DOHH2 (cell line): ENCODE measurements at regions not wholly inside any gene's neighbourhood (a gene's known extent, or its start where the extent isn't known, plus 50 kb on each side); places are given as distances from the start of the nearest gene placed in this dataset.

Experiments
- H3F3A ChIP-seq: fragments of 200-600 bp; sonication (generic), shearing (Covaris generic); 2 replicates; pipeline ENCODE4 v1.6.0; 2016; ENCODE audit warnings: antibody characterized with exemption, mild to moderate bottlenecking; ENCODE audit not compliant: control insufficient read depth, insufficient read depth
- H3K27ac ChIP-seq: fragments of 200-600 bp; sonication (generic); 2 replicates; pipeline ENCODE4 v1.5.1; 2014; ENCODE audit warnings: low read depth, mild to moderate bottlenecking, low read length, moderate library complexity
- H3K27me3 ChIP-seq: fragments of 200-600 bp; sonication (generic); 2 replicates; pipeline ENCODE4 v1.6.1; 2014; ENCODE audit warnings: mild to moderate bottlenecking, low read length, mixed read lengths; ENCODE audit not compliant: control insufficient read depth
- H3K36me3 ChIP-seq: fragments of 200-600 bp; sonication (generic); 2 replicates; pipeline ENCODE4 v1.6.1; 2014; ENCODE audit warnings: mild to moderate bottlenecking, low read length, moderate library complexity, mixed read lengths; ENCODE audit not compliant: control insufficient read depth
- H3K4me1 ChIP-seq: fragments of 200-600 bp; sonication (generic); 2 replicates; pipeline ENCODE4 v1.6.1; 2014; ENCODE audit warnings: mild to moderate bottlenecking, low read length, mixed read lengths; ENCODE audit not compliant: control insufficient read depth
- H3K4me2 ChIP-seq: fragments of 200-600 bp; sonication (generic); 2 replicates; pipeline ENCODE4 v1.6.0; 2014; ENCODE audit warnings: mild to moderate bottlenecking, low read length, moderate library complexity
- H3K4me3 ChIP-seq: fragments of 200-600 bp; sonication (generic); 2 replicates; pipeline ENCODE4 v1.5.1; 2014; ENCODE audit warnings: mild to moderate bottlenecking, low read length, mixed read lengths
- H3K79me2 ChIP-seq: fragments of 200-600 bp; sonication (generic); 2 replicates; pipeline ENCODE4 v1.6.1; 2014; ENCODE audit warnings: mild to moderate bottlenecking, low read length, mixed read lengths; ENCODE audit not compliant: control insufficient read depth
- H3K9me2 ChIP-seq: fragments of 200-600 bp; sonication (generic); replicated peaks from 2 replicates; pipeline ENCODE4 v1.6.1; 2014; ENCODE audit warnings: mild to moderate bottlenecking, low read length, mixed read lengths; ENCODE audit not compliant: control insufficient read depth
- H3K9me3 ChIP-seq: fragments of 200-600 bp; sonication (generic); 2 replicates; pipeline ENCODE4 v1.6.1; 2014; ENCODE audit warnings: antibody characterized with exemption, low read length, mixed read lengths; ENCODE audit not compliant: control insufficient read depth, insufficient read depth
- H4K20me1 ChIP-seq: fragments of 200-600 bp; sonication (generic); 2 replicates; pipeline ENCODE4 v1.6.0; 2014; ENCODE audit warnings: low read depth, mild to moderate bottlenecking, antibody characterized with exemption, low read length, moderate library complexity; ENCODE audit not compliant: control insufficient read depth, insufficient read depth
- CTCF ChIP-seq: fragments of 200-600 bp; sonication (generic); IDR thresholded peaks from one replicate; pipeline ENCODE4 v1.5.1; 2014; ENCODE audit warnings: antibody characterized with exemption, mild to moderate bottlenecking, low read depth, low read length; ENCODE audit not compliant: poor library complexity, severe bottlenecking
- EZH2phosphoT487 ChIP-seq: fragments of 200-600 bp; sonication (generic); IDR thresholded peaks from 2 replicates; pipeline ENCODE4 v1.6.1; 2017; ENCODE audit warnings: borderline replicate concordance, mild to moderate bottlenecking, antibody characterized with exemption, low read length, moderate library complexity, mixed read lengths

- Histone ChIP-seq H3K27me3 (0 out of 2 replicates have a peak, but pooled peaks cover 2% of the 10 kb centered on the region), H3K9me3 (peaks cover 10% of the 10 kb centered on the region; the same call in 1 of the 2 replicates), H3K27ac (no peak overlapping the region), H3K9me2 (no peaks in the 10 kb centered on the region), H3F3A (no peaks in the 10 kb centered on the region), H4K20me1 (no peaks in the 10 kb centered on the region), H3K4me1 (no peaks in the 10 kb centered on the region), H3K79me2 (no peaks in the 10 kb centered on the region), H3K4me2 (no peak overlapping the region), H3K36me3 (no peaks in the 10 kb centered on the region), H3K4me3 (no peak overlapping the region)
- TF ChIP-seq EZH2phosphoT487 (no peak), CTCF (no peak)
Observed at GRCh38 chr10:52870562-52870961, 98.0 kb upstream of the MBL2 start.

- H3K4me1 ChIP-seq: no peaks in the 10 kb centered on the region
Observed at GRCh38 chr10:52869864-52870263, 97.3 kb upstream of the MBL2 start.

GRCh38 chr10:52865213-52865612, 92.6 kb upstream of the MBL2 start:
- Histone ChIP-seq H3K36me3 (no peaks in the 10 kb centered on the region), H3K9me2 (no peaks in the 10 kb centered on the region), H3K9me3 (peaks cover 10% of the 10 kb centered on the region; the same call in 1 of the 2 replicates), H3K27ac (no peak overlapping the region), H3K79me2 (no peaks in the 10 kb centered on the region), H4K20me1 (no peaks in the 10 kb centered on the region), H3F3A (no peaks in the 10 kb centered on the region), H3K4me2 (no peak overlapping the region), H3K4me3 (no peak overlapping the region), H3K4me1 (no peaks in the 10 kb centered on the region), H3K27me3 (no peaks in the 10 kb centered on the region)
- TF ChIP-seq EZH2phosphoT487 (no peak), CTCF (no peak)

More at GRCh38 chr10:52869864-52870263, 97.3 kb upstream of the MBL2 start:
- H3K9me2 ChIP-seq: no peaks in the 10 kb centered on the region
- peaks cover 10% of the 10 kb centered on the region; the same call in 1 of the 2 replicates for H3K9me3 ChIP-seq
- H3F3A ChIP-seq: no peaks in the 10 kb centered on the region
- H3K27ac ChIP-seq: no peak overlapping the region
- H3K79me2 ChIP-seq: no peaks in the 10 kb centered on the region
- 0 out of 2 replicates have a peak, but pooled peaks cover 2% of the 10 kb centered on the region for H3K27me3 ChIP-seq
- TF ChIP-seq CTCF (no peak), EZH2phosphoT487 (no peak)
- H3K36me3 ChIP-seq: no peaks in the 10 kb centered on the region
- no peak overlapping the region for H3K4me3 ChIP-seq
- no peak overlapping the region for H3K4me2 ChIP-seq
- no peaks in the 10 kb centered on the region for H4K20me1 ChIP-seq
